Fibroblast of the aortic adventitia (primary cell): ENCODE measurements at regions not wholly inside any gene's neighbourhood (a gene's known extent, or its start where the extent isn't known, plus 50 kb on each side); places are given as distances from the start of the nearest gene placed in this dataset.

ENCODE experiments used
- DNase-seq: peaks from one replicate; pipeline ENCODE4 v3.0.0-alpha.2; 2010; ENCODE audit warnings: low read depth
- H3K4me3 ChIP-seq: 2 replicates; pipeline ENCODE4 v1.5.1; 2011; ENCODE audit warnings: low read depth, mild to moderate bottlenecking, control low read depth, low read length, moderate library complexity
- CTCF ChIP-seq: IDR thresholded peaks from 2 replicates; pipeline ENCODE4 v1.5.1; 2011; ENCODE audit warnings: mild to moderate bottlenecking, low read length, control low read depth, inconsistent platforms; ENCODE audit not compliant: insufficient read depth

- H3K4me3 ChIP-seq: no peak overlapping the region
- DNase-seq: no peak
- TF ChIP-seq CTCF: no peak
Measured at GRCh38 chr15:92244703-92245102, 149.0 kb upstream of the ST8SIA2 start.

- no peak for DNase-seq
- no peak for TF ChIP-seq CTCF
- H3K4me3 ChIP-seq: no peak overlapping the region
Measured at GRCh38 chr15:92247649-92248242, 145.9 kb upstream of the ST8SIA2 start.

GRCh38 chr15:92266796-92267685 lies 126.6 kb upstream of the ST8SIA2 start:
- TF ChIP-seq CTCF: no peak
- H3K4me3 ChIP-seq: no peak overlapping the region
- DNase-seq: no peak

- H3K4me3 ChIP-seq: no peak overlapping the region
- no peak for TF ChIP-seq CTCF
- DNase-seq: no peak
Measured at GRCh38 chr15:92268900-92269299, 124.8 kb upstream of the ST8SIA2 start.

GRCh38 chr15:92271179-92271578 lies 122.5 kb upstream of the ST8SIA2 start:
- H3K4me3 ChIP-seq: no peak overlapping the region
- no peak for TF ChIP-seq CTCF
- no peak for DNase-seq

- no peak for DNase-seq
- no peak for TF ChIP-seq CTCF
Measured at GRCh38 chr15:92272106-92272505, 121.6 kb upstream of the ST8SIA2 start.

More at GRCh38 chr15:92272106-92272505, 121.6 kb upstream of the ST8SIA2 start:
- H3K4me3 ChIP-seq: no peak overlapping the region
